T47D (cell line): ENCODE measurements at regions not wholly inside any gene's neighbourhood (a gene's known extent, or its start where the extent isn't known, plus 50 kb on each side); places are given as distances from the start of the nearest gene placed in this dataset.

Source experiments
- DNase-seq, 2 experiments: peaks; one replicate each; pipeline versions ENCODE4 v3.0.0 to v3.0.0-alpha.2; 2011 to 2012; ENCODE audit warnings: low read depth in 1 of 2, low spot score in 1 of 2
- JUND ChIP-seq: IDR thresholded peaks from 2 replicates; pipeline ENCODE4 v1.6.1; 2012; ENCODE audit warnings: low read depth
- in situ Hi-C: cut with HindIII; loops from 2 replicates; pipeline ENCODE4 v1.10.0; 2016; ENCODE audit warnings: low sequenced_read_pairs, low pct_unique_long_range_greater_than_20kb

DNA sequence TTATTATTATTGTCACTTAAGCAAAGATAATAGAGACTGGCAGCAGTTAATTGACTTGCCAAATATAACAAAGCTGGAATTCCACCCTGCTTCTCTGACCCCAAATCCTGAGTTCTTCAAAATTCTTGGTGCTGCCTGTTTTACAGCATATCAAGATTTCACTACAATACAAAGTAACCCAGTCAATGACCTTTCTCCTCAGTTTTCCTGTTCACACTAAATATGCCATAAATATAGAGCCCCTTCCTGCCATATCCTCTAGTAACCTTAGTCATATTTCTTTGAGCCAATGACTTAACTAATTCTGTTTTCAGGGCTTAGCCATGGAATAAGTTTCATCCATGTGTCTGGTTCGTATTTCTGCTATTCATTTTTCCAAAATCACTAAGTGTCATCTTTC, 315.3 kb upstream of the HS3ST1 start:
- in situ Hi-C loops = no loop called here
- no peak for TF ChIP-seq JUND
- DNase-seq = no peak

DNA sequence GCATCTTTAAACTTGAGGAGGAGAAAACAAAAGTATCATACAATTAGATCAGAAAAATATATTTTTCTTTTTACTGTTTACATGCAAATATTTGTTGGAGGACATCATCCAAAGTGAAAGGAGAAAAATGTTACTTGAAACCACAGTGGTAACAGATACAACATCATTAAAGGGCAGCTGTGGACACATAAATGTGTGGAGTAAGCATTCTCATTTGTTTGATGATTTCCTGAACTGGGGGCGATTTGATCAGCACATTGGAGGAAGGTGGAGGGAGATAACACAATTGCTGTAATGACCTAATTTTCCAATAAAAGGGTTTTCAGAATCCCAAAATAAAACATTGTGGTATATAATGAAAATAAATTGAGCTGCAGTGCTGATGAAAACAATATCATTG, 314.5 kb upstream of the HS3ST1 start:
- DNase-seq = no peak
- no peak for TF ChIP-seq JUND
- in situ Hi-C loops = no loop called here

DNA sequence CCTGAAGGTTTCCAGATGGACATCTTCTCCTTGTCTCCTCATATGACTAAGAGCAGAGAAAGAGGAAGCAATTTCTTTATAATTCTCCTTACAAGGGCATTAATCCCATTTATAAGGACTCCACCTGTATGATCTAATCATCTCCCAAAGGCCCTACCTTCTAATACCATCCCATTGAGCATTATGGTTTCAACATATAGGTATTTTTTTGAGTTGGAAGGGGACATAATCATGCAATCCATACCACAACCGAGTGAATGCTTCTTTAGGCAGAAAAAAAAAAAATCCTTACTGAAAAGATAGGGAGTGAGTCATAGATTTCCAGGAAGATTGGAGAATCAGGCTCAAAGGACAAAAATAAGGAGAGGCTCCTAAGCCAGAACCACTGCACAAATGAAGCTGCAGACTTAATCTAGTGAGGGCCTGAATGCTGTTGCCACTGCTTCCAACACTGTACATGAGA, 312.5 kb upstream of the HS3ST1 start:
- no peak for DNase-seq
- TF ChIP-seq JUND = no peak
- in situ Hi-C loops = no loop called here

DNA sequence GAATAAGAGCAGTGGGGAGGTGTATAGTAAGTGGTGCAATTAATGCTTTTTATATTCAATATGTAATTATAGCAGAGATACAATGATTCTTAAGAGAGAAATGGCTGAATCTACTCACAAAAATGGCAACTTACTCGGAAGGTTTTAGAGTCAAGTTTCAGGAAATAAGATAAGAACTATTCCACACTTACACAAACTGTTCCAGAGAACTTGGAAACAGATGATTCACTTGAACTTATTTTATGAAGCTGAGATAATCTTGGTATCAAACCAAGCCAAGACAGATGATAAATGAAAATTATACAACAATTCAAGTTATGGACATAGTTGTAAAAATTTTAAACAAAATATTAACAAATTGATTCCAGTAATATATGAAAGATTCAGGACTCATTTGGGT, 311.3 kb upstream of the HS3ST1 start:
- TF ChIP-seq JUND = no peak
- in situ Hi-C loops = no loop called here
- no peak for DNase-seq

DNA sequence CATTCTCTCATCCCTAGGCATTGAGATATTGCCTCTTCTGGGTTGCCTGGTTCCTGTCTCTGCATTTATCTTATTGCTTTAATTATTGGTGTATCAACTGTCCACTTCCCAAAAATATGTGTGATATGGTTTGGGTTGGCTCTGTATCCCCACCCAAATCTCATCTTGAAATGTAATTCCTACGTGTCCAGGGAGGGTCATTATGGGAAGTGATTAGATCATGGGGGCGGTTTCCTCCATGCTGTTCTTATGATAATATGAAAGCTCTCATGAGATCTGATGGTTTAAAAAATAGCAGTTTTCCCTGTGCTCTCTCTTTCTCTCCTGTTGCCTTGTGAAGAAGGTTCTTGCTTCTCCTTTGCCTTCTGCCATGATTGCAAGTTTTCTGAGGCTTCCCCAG, 308.3 kb upstream of the HS3ST1 start:
- TF ChIP-seq JUND = no peak
- DNase-seq = no peak
- in situ Hi-C loops = no loop called here

DNA sequence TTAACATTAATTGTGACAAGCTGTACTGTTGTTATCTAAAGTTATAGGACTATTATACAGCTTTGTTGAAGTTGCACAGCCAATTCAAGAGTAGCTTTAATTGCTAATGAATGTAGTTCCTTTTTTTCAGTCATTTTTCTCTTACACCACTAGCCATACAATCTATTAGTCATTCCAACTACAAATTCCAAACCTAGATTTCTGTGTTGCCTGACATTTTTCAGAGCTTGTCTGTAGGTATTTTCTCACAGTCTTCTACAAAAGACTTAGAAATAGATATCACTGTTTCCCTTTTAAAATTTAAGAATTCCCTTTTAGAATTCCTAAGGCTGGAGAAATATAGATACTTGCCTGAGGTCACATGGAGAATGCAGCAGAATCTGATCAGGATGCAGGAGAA, 307.0 kb upstream of the HS3ST1 start:
- DNase-seq = no peak
- TF ChIP-seq JUND = no peak
- in situ Hi-C loops = no loop called here

DNA sequence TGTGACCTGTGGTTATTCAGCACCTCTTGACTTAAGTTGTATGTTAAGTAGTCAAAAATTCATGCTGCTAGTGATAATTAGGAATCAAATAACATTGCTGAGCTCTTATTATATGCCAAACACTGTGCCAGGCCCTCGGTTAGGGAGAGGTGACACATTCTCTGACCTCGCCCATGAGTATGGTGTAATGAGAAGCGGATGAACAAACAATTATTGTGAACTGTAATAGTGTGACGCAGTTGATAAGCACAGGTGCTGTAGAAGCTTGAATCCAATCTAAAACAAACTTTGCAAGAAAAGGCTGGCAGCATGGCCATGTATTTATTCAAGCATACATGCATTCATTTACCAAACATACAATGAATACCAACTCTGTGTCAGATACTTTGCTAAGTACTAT, 303.5 kb upstream of the HS3ST1 start:
- no peak for TF ChIP-seq JUND
- DNase-seq = no peak
- in situ Hi-C loops = no loop called here

DNA sequence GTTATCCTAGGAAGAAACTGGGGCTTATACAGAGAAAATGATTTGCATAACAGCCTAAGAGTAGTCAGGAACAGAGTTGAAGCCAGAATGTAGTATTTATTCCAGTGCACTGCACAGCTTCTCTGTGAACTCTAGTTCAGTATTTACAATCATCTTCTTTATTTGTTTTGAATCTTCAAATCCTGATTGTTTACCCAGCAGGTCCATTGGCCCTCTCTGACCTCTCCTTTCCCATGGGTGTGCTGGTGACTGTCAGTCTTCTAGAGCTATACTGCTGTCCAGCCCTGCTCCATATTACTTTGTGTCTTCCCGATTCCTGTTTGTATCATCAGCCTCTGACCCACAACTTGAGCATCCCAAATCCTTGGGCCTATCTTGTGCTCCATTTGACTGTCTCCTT, 301.9 kb upstream of the HS3ST1 start:
- DNase-seq = no peak
- in situ Hi-C loops = no loop called here
- no peak for TF ChIP-seq JUND

DNA sequence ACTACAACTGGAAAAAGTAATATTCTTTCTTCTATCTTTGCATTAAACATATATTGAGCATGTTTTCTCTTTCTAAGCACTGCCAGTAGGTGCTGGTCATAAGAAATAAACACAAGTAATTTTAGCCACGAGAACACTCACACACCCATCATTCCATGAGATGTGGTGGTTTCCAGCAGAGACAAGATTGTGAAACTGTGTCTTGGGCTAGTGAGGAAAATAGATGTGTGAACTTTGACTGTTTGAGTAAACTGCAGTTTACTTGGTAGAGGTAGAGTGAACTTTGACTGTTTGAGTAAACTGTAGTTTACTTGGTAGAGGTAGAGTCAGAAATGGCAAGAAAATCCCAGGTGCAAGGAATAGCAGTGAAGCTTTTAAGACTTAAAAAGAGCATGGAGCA, 300.9 kb upstream of the HS3ST1 start:
- DNase-seq = no peak
- in situ Hi-C loops = no loop called here
- no peak for TF ChIP-seq JUND

DNA sequence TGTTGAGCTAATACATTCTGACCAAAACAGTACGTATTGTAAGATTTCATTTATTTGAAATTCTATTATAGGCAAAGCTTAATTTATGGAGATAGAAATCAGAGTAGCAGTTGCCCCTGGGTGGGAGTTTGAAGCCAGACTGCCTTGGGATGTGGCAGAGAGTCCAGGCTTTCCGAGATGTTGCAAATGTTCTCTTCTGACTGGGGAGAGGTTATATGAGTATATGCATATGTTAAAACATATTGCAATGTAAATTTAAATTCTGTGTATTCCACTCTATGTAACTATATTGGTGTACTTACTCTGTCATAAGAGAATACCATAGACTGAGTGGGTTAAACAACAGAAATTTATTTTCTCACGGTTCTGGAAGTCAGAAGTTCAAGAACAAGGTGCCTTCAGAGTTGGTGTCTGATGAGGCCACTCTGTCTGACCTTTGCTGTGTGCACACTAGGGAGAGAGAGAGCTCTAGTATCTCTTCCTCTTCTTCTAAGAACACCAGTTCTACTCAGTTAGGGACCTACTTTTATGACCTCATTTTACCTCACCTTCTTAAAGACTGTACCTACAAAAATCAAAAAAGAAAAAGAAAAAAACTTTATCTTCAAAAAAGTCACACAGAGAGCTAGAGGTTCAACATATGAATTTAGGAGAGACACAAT, 299.3 kb upstream of the HS3ST1 start:
- TF ChIP-seq JUND = no peak
- in situ Hi-C loops = no loop called here
- DNase-seq = no peak

DNA sequence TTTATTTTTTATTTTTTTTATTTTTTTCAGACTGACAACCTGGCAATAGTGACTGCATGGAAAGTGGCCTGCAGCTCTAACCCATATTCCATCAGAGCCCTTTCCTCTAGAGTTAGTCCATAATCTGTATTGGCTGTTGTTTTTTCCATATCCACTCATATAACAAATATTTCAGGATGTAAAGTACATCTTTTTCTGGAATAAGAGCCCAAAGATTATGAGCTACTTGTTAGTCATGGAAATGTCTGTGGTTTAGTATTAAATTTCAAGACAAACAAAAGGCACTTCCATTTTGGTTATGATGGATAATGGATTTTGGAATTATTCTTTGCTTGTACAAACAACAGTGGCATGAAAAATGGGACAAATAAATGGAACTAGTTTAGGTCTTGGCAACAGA, 296.0 kb upstream of the HS3ST1 start:
- TF ChIP-seq JUND = no peak
- in situ Hi-C loops = no loop called here

DNA sequence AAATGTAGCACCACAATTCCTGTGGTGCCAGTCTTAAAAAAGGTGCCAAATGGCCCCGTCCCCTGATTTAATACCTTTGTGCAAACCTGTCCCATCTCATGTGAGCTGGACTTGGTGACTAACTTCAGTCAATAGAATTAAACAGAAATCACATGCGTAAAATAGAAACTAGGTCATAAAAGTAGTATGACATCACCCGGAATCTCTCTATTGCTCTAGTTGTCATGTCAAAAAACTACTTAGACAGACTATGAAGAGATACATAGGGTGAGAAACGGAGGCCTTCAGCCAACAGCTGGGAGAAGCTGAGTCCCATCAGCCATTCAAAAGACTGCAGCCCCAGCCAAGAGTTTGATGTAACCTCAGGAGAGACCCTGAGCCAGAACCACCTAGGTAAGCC, 293.5 kb upstream of the HS3ST1 start:
- in situ Hi-C loops = no loop called here
- no peak for TF ChIP-seq JUND

More for the DNA sequence above, 296.0 kb upstream of the HS3ST1 start:
- no peak for DNase-seq

DNA sequence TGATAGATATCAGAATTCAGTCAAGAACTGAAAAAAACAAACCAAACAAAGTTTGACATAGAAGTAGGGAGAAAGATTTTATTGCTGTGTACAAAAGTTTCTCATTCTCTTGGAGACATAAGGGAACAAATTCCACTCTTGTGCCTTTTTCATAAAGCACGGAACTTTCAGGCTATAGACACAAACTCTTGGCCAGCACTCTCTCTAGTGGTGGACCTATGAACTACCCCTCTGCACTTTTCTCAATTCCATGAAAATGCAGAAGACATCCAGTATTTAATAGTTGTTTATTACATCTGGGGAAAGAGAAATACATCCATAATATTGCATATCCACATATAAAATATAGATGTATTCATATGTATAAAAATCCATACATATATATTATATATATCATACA, 291.6 kb upstream of the HS3ST1 start:
- no peak for TF ChIP-seq JUND

More for the DNA sequence above, 293.5 kb upstream of the HS3ST1 start:
- no peak for DNase-seq

DNA sequence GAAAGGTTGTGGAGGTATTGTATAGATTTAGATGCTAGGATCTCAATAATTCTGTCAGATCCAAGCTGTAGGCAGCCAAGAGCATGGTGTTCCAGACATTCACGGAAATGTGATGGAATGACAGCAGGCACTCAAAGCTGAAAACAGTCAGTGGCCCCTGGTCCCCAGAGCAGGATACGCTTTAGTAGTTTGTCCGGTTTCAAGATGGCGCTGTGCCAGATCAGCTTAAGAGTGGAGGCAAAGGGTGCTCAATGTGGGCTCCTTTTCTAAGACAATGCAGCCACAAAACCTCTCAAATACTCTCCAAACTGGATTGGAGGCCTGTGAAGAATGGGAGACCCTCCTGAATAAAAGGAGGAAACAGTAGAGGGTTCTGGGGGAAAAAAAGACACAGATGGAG, 291.2 kb upstream of the HS3ST1 start:
- in situ Hi-C loops = no loop called here
- DNase-seq = peak in 1 of 2 experiments; percentile 15

More for the DNA sequence above, 291.6 kb upstream of the HS3ST1 start:
- DNase-seq = peak; percentile 19 to 55
- in situ Hi-C loops = no loop called here

More for the DNA sequence above, 291.2 kb upstream of the HS3ST1 start:
- TF ChIP-seq JUND = no peak
